Fibroblast of villous mesenchyme (primary cell): ENCODE measurements at regions not wholly inside any gene's neighbourhood (a gene's known extent, or its start where the extent isn't known, plus 50 kb on each side); places are given as distances from the start of the nearest gene placed in this dataset.

Source experiments
- DNase-seq: peaks from one replicate; pipeline ENCODE4 v3.0.0-alpha.2; 2010; ENCODE audit warnings: low read depth
- H3K4me3 ChIP-seq: 2 replicates; pipeline ENCODE4 v1.5.1; 2011; ENCODE audit warnings: low read depth, mild to moderate bottlenecking, low read length
- CTCF ChIP-seq: IDR thresholded peaks from 2 replicates; pipeline ENCODE4 v1.5.1; 2012; ENCODE audit warnings: low read depth, mild to moderate bottlenecking, low read length; ENCODE audit not compliant: insufficient read depth

- no peak for TF ChIP-seq CTCF
- no peak for DNase-seq
- H3K4me3 ChIP-seq: no peak overlapping the region
Observed at GRCh38 chr4:56235725-56236124, 151.6 kb downstream of the AASDH start.

DNA sequence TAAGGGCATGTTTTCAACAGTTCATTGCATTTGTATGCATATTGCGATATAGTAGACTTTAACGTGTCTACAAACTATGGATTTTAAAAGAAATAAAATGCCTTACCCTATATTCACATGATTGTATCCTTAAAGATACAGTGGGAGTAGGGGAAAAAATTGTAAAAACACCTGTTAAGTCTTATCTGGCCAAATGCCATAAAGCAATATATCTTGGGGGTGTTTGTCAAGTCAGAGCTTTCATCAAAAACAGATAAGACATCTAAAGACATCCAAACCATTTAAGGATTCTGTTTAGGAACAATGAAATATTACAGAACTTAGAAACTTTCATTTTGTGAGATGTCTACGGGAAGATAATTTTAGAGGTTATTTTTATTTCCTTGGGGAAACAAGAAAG lies 152.3 kb downstream of the AASDH start:
- no peak for TF ChIP-seq CTCF
- no peak for DNase-seq
- no peak overlapping the region for H3K4me3 ChIP-seq

GRCh38 chr4:56234098-56234497 lies 153.2 kb downstream of the AASDH start:
- no peak for TF ChIP-seq CTCF
- no peak for DNase-seq
- H3K4me3 ChIP-seq: no peak overlapping the region

DNA sequence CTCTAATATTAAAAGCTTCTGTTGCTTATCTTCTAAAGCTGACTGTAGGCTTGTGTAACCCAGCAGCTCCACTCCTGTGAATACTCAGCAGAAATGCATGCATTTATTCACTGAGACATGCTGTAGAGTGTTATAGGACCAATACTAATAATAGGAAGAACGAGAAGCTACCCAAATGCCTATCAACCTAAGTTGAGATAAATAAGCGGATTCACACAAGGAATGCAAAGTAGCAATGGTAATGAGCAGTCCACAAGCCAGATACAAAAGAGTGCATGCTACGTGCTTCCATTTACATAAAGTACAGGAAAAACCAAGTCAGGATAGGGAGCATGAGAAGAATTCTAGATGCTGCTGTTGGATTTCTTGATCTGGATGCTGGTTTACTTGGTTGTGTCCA lies 155.9 kb downstream of the AASDH start:
- no peak overlapping the region for H3K4me3 ChIP-seq
- no peak for TF ChIP-seq CTCF
- DNase-seq: no peak

DNA sequence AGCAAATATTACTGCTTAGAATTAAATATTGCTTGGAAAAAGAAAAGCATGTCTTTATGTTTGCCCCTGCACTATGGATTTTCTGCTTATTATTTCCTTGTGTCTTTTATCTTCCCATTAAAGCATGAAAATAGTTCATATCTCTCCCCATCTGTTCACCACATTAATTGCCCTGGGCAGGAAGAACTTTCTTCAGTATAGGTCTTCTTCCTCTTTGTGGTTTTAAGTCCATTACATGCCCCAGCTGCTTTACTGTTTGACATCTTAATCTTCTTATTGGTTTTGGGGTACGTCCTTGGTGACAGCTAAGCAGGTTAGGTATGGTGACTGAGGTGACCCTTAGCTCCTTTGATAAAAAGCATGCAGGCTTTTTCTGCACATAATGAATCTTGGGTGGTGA lies 157.3 kb downstream of the AASDH start:
- no peak overlapping the region for H3K4me3 ChIP-seq
- no peak for TF ChIP-seq CTCF
- no peak for DNase-seq

DNA sequence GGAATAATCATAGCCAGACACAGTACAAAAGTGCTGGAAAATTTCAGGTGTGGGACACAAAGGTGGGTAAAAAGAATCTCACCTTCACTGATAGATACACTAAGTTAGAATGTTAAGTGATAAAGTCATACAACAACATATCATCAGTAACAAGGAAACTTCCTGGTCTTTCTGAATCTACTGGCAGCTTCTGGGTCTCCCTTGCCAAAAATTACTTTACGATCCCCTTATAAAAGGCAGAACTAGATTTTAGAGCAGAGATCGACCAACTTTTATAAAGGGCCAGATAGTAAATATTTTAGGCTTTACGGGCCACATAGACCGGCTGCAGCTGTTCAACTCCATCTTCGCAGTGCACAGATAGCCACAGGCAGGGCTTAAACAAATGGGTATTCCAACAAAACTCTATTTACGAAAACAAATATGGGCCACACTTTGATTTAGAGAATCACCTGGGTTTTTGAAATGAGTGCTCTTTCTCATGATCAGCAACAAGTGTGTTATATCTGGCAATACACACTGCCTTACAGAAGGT lies 159.9 kb downstream of the AASDH start:
- TF ChIP-seq CTCF: no peak
- no peak overlapping the region for H3K4me3 ChIP-seq
- DNase-seq: no peak

- H3K4me3 ChIP-seq: no peak overlapping the region
- no peak for DNase-seq
- no peak for TF ChIP-seq CTCF
Observed at GRCh38 chr4:56226579-56226978, 160.7 kb downstream of the AASDH start.
